Stimulated activated CD8-positive, alpha-beta memory T cell treated with anti-CD3 and anti-CD28 coated beads, Interleukin-7, amount 100 ng/mL, for 24 hours (primary cell): ENCODE measurements at regions not wholly inside any gene's neighbourhood (a gene's known extent, or its start where the extent isn't known, plus 50 kb on each side); places are given as distances from the start of the nearest gene placed in this dataset.

ENCODE experiments used
- DNase-seq: peaks from one replicate; pipeline ENCODE4 v3.0.0-alpha.2; 2020; ENCODE audit warnings: low read depth

- DNase-seq, result no peak
Observed at GRCh38 chr3:44056446-44057240, 185.0 kb upstream of the TOPAZ1 start.

- no peak for DNase-seq
Observed at GRCh38 chr3:44058022-44058867, 183.4 kb upstream of the TOPAZ1 start.

- DNase-seq, result no peak
Observed at GRCh38 chr3:44058868-44059203, 182.8 kb upstream of the TOPAZ1 start.

GRCh38 chr3:44060164-44060563 is 181.5 kb upstream of the TOPAZ1 start:
- no peak for DNase-seq

DNA sequence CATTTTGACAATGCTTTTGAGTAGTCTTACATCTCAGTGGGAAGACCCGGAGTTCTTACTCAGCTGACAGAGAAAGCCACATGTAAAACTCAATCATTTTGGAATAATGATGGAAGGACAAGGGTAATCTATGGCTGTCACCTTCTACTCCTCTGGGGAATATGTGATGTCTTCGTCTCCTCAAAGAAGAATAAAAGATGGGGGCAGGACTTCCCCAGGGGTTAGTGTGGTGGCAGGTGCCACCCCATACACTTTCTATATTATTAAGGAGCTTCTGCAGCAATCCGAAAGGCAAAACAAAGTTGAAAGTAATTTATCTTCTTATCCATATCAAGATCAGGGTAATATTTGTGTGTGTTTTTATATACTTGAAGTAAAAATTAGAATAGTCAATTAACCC is 180.4 kb upstream of the TOPAZ1 start:
- no peak for DNase-seq

GRCh38 chr3:44061961-44062360 is 179.7 kb upstream of the TOPAZ1 start:
- DNase-seq, result no peak

DNA sequence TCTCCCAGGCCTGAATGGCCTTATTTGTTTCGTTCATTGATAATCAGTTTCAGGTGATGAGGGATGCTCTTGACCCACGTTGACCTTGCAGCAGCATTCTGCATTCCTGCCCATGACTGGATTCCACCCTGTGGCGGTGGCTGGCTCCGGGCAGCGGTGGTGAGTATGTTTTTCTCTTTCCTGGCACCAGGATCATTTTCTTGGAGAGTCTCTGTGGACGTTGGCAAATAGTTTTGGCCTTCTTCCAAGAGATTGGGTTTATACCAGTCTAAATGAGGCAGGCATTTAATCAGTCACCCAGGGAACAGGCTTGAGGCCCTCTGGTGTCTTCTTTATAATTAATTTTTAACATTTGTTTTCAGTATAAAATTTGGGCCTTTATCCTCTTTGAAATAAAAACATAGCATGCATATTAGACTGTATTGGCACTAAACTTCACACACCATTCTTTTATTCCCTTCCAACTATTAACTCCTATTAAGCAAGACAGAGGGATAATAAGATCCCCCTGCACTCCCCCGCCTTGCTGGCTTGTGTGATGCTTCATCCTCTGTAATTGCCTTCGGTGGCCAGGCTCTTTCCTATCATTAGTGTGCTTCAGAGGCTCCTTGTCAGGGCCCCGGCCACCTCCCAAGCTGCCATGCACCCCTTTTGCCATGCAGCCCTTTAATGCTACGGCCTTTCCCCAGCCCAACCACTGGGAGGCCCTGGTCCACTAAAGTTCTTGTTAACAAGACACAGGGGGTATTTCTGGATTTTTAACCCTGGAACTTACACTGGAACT is 176.2 kb upstream of the TOPAZ1 start:
- DNase-seq, result no peak

GRCh38 chr3:44066806-44067205 is 174.9 kb upstream of the TOPAZ1 start:
- DNase-seq, result no peak

- DNase-seq, result no peak
Observed at GRCh38 chr3:44067431-44067830, 174.3 kb upstream of the TOPAZ1 start.

GRCh38 chr3:44068753-44069152 is 172.9 kb upstream of the TOPAZ1 start:
- DNase-seq, result no peak

DNA sequence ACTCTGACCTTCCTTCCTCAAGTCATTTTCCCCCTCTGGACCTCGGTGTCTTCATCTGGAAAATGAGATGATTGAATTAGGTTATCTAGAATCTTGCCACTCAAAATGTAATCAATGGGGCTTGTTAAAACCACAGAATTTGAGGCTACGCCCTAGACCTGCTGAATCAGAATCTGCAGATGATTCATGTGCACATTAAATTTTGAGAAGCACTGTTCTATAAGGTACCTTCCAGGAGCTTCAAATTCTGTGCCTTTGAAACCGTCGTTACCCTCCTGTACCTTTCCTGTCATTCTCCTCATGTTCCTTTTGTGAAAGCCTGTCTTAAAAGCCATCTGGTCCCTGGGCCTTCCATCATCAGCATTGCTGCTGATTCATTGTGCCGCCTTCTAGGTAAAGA is 172.4 kb upstream of the TOPAZ1 start:
- DNase-seq, result no peak

DNA sequence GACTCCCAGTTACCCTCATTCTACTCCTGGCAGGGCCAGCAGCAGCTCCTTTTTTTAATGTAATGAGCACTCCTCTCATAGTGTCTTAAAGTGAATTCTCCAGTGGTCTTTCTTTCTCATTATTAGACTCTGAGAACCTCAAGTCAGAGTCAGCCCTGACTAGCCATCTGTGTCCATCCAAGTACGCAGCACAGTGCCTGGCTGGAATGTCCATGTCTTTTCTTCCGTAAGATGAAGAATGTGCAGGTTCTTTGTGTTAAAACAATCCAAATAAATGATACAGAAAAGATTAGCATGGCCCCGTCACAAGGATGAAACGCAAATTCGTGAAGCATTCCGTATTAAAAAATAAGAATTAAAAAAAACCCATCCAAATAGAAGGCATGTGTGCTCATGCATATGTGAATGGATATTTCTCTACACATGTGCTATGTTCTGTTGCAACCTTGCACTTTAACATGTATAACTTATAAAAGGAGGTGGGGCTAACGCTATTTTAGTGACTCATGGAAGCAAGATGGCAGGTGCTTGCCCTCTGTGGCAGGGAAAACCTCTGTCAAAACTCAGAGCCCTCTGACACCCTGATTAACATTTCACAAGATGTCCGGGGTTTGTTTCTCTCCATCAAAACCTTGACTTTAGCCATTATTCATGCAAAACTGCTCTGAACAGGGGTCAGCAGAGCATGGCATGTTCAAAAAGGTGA is 170.7 kb upstream of the TOPAZ1 start:
- DNase-seq, result no peak

DNA sequence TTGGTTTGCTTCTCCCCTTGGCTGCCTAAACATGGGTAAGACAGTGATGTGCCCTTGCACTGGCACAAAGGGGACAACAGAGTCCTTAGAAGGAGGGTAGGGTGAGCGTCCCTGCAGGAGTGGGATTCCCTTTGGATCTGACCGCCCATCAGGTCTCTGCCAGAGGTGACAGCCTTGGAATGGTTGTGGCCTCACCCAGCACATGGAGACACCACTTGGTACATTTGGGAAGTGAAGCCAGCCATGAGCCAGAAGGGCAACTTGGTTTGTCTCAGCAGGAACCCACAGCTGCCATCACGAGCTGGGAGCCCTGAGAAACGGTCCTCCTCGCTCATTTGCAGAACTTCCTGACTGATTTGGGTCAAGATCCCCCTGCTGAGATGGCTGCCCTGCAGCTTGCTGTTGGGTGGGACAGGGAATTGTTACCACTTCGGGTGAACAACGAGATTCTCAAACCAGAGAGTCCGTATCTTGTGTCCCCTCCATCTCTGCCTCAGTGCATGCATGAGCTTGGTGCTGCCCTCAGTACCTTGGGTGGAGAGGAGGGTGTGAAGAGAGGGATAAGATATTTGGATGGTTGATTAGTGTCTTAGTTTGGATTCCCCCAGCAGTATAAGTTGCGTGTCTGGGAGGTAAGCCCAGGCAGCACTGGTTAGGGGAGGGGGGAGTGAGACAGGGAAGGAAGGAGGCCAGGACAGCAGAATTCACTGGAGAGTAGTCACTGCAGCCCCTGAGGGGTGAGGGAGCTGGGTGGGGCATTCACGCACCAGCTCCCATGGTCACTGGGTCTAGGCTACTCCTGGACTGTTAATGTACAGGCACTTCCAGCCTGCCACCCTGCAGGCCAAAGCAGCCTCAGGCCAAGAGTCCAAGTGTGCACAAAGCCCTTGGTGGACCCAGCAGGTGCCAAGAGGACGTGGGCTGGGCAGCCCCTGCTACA is 168.8 kb upstream of the TOPAZ1 start:
- no peak for DNase-seq

DNA sequence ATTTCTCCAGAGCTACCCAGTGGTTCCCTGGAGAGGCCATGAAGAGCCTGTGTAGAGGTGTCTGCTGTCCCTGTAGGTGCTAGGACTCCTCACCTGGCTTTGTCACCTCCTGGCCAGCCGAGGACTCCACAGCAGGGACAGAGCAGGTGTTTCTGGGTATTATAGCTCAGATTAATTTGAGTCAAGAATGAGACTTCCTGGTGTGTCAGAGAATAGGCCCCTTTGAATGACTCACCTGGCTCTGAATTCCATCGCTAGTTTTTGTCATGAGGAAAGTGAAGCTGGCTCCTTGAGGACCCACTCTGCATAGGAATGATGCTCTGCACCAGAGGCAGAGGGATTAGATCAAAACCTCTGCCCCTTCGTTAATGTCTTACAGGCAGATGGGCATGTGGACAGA is 167.5 kb upstream of the TOPAZ1 start:
- no peak for DNase-seq

- DNase-seq, result no peak
Observed at GRCh38 chr3:44076221-44076829, 165.4 kb upstream of the TOPAZ1 start.

GRCh38 chr3:44077267-44077666 is 164.4 kb upstream of the TOPAZ1 start:
- no peak for DNase-seq

DNA sequence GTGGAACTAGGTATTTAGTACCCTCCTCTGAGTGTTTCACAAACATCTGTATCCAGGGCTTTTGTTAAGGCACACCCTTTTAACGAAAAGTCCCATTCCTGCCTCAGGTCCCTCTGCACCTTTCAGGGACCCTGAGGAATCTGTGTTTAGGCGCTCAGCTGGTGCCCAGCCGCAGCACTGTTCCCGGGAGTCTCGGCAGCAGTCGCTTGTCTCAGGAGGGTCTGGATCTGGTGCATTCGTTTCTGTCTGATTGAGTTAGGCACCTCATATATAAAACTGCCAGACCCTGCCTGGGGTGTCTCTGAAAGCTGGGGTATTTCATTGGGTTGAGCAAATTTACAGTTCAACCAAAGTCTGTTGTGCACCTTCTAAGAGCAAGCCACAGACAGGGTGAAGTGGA is 162.8 kb upstream of the TOPAZ1 start:
- no peak for DNase-seq

DNA sequence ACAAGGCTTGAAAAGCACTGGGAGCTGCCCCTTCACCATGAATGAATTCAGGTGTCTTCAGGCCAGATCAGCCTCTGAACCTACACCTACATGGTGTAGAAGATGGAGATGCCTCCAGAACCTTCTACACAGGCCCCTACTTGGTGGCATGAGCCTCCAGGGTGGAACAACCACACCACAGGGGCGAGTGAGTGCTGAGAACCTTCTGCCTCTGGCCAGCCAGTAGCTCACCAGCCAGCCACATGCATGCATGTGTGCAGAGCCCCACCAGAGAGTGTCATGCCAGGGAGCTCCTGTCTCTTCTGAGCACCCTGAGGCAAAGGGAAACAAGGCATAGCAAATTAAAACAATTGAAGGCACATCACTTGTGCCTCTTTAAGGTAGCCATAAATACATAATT is 161.8 kb upstream of the TOPAZ1 start:
- DNase-seq, result no peak

- no peak for DNase-seq
Observed at GRCh38 chr3:44080474-44081072, 161.1 kb upstream of the TOPAZ1 start.

DNA sequence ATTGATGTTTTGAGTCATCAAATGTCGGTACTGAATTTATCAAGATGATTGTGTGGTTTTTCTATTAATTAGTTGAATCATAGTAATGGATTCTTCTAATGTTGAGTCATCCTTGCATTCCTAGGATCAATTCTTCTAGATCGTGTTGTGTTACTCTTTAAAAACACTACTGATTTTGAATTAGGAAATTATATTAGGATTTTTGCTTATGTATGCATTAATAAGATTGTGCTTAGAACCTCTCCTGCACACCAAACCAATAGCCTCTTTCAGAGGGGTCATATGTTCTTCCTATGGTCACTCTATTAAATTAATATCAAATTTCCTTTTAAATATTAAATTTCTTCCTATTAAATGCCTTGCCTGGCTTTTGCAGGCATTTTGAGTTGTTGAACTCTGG is 151.7 kb upstream of the TOPAZ1 start:
- no peak for DNase-seq
